ENCODE measurements at regions not wholly inside any gene's neighbourhood (a gene's known extent, or its start where the extent isn't known, plus 50 kb on each side); places are given as distances from the start of the nearest gene placed in this dataset.

DNA sequence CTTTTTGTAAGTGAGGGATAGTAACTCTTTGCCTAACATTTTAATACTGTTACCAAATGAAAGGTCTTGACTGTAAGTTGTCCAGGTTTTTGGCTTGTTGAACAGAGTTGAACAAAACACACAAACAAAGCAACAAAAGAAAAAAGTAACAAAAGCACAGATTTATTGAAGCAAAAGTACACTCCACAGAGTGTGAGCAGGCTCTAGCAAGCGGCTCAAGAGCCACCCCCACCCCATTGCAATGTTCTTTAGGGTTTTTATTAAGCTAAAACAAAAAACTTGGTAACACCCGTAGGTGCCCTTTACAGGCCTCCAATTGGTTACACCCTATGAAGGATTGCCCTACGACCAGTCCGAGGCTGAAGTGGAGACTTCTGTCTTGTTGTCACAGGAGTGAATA is 197.4 kb upstream of the MAP3K1 start:
- TF ChIP-seq EZH2phosphoT487 (IDR thresholded peaks at IDR 0.05; ENCODE audit: insufficient read depth, low read depth) (no peak), EZH2 (IDR thresholded peaks at IDR 0.05; ENCODE audit: insufficient read depth, poor library complexity, severe bottlenecking) (no peak)

Data from GM23248 (cell line).